ENCODE measurements at regions not wholly inside any gene's neighbourhood (a gene's known extent, or its start where the extent isn't known, plus 50 kb on each side); places are given as distances from the start of the nearest gene placed in this dataset.

GRCh38 chr10:43846968-43847367 is 198.3 kb upstream of the ZNF32 start:
- intact Hi-C loops (cut with DNase I), result no loop called here
- ATAC-seq (no peak), DNase-seq (no peak)
- Histone ChIP-seq H3K4me3 (no peak overlapping the region), H3K27ac (no peak overlapping the region), H3K4me1 (peaks cover 17% of the 10 kb centered on the region), H3K27me3 (no peaks in the 10 kb centered on the region), H3K36me3 (no peaks in the 10 kb centered on the region), H3K9me3 (no peaks in the 10 kb centered on the region)
- TF ChIP-seq, protein P1, sequence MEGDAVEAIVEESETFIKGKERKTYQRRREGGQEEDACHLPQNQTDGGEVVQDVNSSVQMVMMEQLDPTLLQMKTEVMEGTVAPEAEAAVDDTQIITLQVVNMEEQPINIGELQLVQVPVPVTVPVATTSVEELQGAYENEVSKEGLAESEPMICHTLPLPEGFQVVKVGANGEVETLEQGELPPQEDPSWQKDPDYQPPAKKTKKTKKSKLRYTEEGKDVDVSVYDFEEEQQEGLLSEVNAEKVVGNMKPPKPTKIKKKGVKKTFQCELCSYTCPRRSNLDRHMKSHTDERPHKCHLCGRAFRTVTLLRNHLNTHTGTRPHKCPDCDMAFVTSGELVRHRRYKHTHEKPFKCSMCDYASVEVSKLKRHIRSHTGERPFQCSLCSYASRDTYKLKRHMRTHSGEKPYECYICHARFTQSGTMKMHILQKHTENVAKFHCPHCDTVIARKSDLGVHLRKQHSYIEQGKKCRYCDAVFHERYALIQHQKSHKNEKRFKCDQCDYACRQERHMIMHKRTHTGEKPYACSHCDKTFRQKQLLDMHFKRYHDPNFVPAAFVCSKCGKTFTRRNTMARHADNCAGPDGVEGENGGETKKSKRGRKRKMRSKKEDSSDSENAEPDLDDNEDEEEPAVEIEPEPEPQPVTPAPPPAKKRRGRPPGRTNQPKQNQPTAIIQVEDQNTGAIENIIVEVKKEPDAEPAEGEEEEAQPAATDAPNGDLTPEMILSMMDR (IDR thresholded peaks at IDR 0.05), result no peak

DNA sequence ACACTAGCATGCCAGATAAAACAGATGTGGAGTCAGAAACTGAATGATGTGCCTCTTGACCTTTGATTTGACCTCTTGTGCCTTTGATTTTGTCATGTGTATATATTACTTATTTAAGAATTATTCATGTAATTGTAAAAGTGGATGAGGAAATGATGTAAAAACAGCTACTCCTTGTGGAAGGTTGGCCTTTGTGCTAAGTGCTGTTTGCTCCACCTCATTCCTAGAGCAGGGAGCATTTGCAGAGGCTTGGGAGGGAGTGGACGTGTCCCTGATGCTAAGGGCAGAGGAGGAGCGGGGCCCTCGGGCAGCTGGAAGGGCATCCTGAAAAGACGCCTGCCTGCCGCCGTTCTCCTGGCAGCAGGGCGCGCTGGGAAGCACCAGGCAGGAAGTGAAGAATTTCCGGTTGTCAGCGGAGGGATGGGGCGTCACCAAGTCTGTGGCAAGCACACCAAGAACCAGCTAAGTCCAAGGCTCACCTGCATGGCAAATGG is 197.6 kb upstream of the ZNF32 start:
- TF ChIP-seq, protein P1 (IDR thresholded peaks at IDR 0.05), result no peak
- no peak for DNase-seq
- ATAC-seq, result peak; percentile 67

DNA sequence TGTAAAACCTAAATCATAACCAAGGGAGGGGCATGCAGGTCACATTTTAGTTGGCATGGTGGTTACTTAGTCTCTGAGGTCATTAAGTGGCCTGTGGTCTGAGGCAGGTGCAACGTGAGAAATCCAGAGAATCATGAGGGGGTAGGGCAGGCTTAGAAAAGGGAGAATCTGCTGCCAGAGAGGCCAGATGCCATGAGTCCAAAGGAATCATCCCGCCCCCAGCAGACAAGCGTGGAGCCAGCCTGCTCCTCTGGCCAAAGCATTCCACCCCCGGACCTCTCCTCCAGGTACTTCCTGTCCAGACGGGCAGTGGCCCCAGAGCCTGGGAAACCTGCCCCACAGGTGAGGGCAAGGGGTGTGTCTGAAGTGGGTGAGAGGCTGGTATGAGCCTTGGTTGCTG is 196.4 kb upstream of the ZNF32 start:
- ATAC-seq (no peak), DNase-seq (no peak)

More for the DNA sequence above, 197.6 kb upstream of the ZNF32 start:
- no peaks in the 10 kb centered on the region for H3K36me3 ChIP-seq
- no peaks in the 10 kb centered on the region for H3K9me3 ChIP-seq
- H3K4me3 ChIP-seq, result no peak overlapping the region
- intact Hi-C loops (cut with DNase I), result no loop called here
- no peaks in the 10 kb centered on the region for H3K27me3 ChIP-seq
- H3K27ac ChIP-seq, result peak overlapping the region; percentile 17
- peaks cover 17% of the 10 kb centered on the region for H3K4me1 ChIP-seq

GRCh38 chr10:43844221-43844620 is 195.5 kb upstream of the ZNF32 start:
- DNase-seq, result no peak
- intact Hi-C loops (cut with DNase I), result no loop called here
- peaks cover 17% of the 10 kb centered on the region for H3K4me1 ChIP-seq
- TF ChIP-seq, protein P1 (IDR thresholded peaks at IDR 0.05), result no peak
- no peaks in the 10 kb centered on the region for H3K9me3 ChIP-seq
- H3K36me3 ChIP-seq, result no peaks in the 10 kb centered on the region
- no peaks in the 10 kb centered on the region for H3K27me3 ChIP-seq
- no peak for ATAC-seq
- H3K27ac ChIP-seq, result no peak overlapping the region
- no peak overlapping the region for H3K4me3 ChIP-seq

More for the DNA sequence above, 196.4 kb upstream of the ZNF32 start:
- Histone ChIP-seq H3K27ac (peak overlapping the region; percentile 4), H3K4me1 (peaks cover 17% of the 10 kb centered on the region), H3K27me3 (no peaks in the 10 kb centered on the region), H3K4me3 (no peak overlapping the region), H3K36me3 (no peaks in the 10 kb centered on the region), H3K9me3 (no peaks in the 10 kb centered on the region)
- intact Hi-C loops (cut with DNase I), result no loop called here
- TF ChIP-seq, protein P1 (IDR thresholded peaks at IDR 0.05), result no peak

DNA sequence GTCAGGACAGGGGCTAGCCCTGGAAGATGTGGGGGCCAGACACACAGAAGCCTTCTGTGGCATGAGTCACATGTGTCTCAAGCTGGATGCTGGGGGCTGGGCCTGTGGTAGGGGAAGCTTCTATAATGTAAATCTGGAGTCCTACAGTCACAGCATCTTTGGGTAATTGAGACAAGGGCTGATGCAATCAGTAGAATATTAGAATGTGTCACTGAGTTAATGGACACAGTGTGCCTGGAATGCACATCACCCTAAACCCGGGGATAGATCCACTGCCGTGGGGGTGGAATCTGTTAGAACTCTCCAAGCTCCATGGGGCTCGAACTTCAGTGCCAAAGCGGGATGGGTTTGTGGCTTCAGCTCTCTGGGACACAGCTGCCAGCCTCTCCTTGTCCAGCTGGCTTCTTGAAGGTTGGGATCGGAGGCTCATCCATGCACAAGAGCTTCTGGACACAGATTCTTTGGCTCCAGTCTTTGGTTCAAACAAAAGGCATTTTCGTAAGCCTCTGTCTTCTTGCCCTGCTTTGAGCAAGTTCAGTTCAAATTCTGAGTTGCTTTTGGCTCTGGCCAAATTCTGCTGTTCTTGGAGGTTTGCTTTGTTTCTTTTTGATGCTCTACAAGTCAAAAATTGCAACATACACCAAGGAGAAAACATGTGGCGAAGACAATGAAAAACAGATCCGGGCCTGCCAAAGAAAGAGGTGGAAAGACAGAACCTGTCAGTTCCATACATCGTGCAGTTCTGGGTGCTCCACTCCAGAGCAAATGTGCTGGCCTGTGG is 194.8 kb upstream of the ZNF32 start:
- no peak for DNase-seq

More for the DNA sequence above, 194.8 kb upstream of the ZNF32 start:
- H3K27me3 ChIP-seq, result no peaks in the 10 kb centered on the region
- H3K4me3 ChIP-seq, result no peak overlapping the region
- TF ChIP-seq, protein P1 (IDR thresholded peaks at IDR 0.05), result no peak
- no peaks in the 10 kb centered on the region for H3K36me3 ChIP-seq
- peaks cover 17% of the 10 kb centered on the region for H3K4me1 ChIP-seq
- no peak overlapping the region for H3K27ac ChIP-seq
- peak; percentile 14 for ATAC-seq
- no peaks in the 10 kb centered on the region for H3K9me3 ChIP-seq
- intact Hi-C loops (cut with DNase I), result no loop called here
